Erythroblast (primary cell): ENCODE measurements at regions not wholly inside any gene's neighbourhood (a gene's known extent, or its start where the extent isn't known, plus 50 kb on each side); places are given as distances from the start of the nearest gene placed in this dataset.

Experiments
- GATA1 ChIP-seq: IDR thresholded peaks from 2 replicates; pipeline ENCODE4 v1.6.1; 2011; ENCODE audit warnings: low read depth, mild to moderate bottlenecking, control low read depth, low read length, moderate library complexity
- POLR2A ChIP-seq: IDR thresholded peaks from 2 replicates; pipeline ENCODE4 v1.6.1; 2011; ENCODE audit warnings: mild to moderate bottlenecking, low read length

GRCh38 chr2:14494759-14495158 is 137.8 kb upstream of the LRATD1 start:
- TF ChIP-seq GATA1: no peak
- no peak for TF ChIP-seq POLR2A
